Stomach (tissue), 8 donors: ENCODE measurements at regions not wholly inside any gene's neighbourhood (a gene's known extent, or its start where the extent isn't known, plus 50 kb on each side); places are given as distances from the start of the nearest gene placed in this dataset.

Source experiments
- DNase-seq, 2 donors: peaks; one replicate each; pipeline versions ENCODE4 v3.0.0 to v3.0.0-alpha.2; 2013 to 2019
- H3K27ac ChIP-seq, 5 donors: fragments of 200-600 bp in 4 of 5; sonication (generic) in 4 of 5; one replicate each; pipeline ENCODE4 v1.5.1; 2013 to 2019; ENCODE audit warnings: mild to moderate bottlenecking in 1 of 5, moderate library complexity in 1 of 5
- H3K27me3 ChIP-seq, 3 donors: fragments of 200-600 bp; sonication (generic); one replicate each; pipeline ENCODE4 v1.5.1; 2017 to 2019; ENCODE audit warnings: mixed run types in 1 of 3
- H3K36me3 ChIP-seq, 4 donors: fragments of 200-600 bp; sonication (generic); 1 replicate in 3 of 4; 2 replicates in 1 of 4; pipeline ENCODE4 v1.5.1; 2016 to 2019
- H3K4me1 ChIP-seq, 4 donors: fragments of 200-600 bp; sonication (generic); one replicate each; pipeline ENCODE4 v1.5.1; 2016 to 2019
- H3K4me3 ChIP-seq, 4 donors: fragments of 200-600 bp; sonication (generic) in 3 of 4; one replicate each; pipeline ENCODE4 v1.5.1; 2016 to 2019; ENCODE audit warnings: mild to moderate bottlenecking in 1 of 4
- H3K9me3 ChIP-seq, 4 donors: fragments of 200-600 bp; sonication (generic); one replicate each; pipeline ENCODE4 v1.5.1; 2016 to 2019
- CTCF ChIP-seq, 7 experiments: fragments of 450-650 bp in 4 of 7; fragments of 200-600 bp in 3 of 7; sonication (generic) in 3 of 7; IDR thresholded peaks; one replicate each; pipeline ENCODE4 v1.5.1; 2016 to 2019; ENCODE audit warnings: antibody characterized with exemption in 7 of 7, control low read depth in 2 of 7, mild to moderate bottlenecking in 1 of 7
- EP300 ChIP-seq: sonication (generic); formaldehyde crosslinking; IDR thresholded peaks from one replicate; pipeline ENCODE4 v1.6.1; 2017; ENCODE audit warnings: antibody characterized with exemption
- POLR2A ChIP-seq, 4 donors: fragments of 450-650 bp; IDR thresholded peaks; one replicate each; pipeline ENCODE4 v1.6.1; 2016; ENCODE audit warnings: antibody characterized with exemption in 4 of 4, control low read depth in 2 of 4, mild to moderate bottlenecking in 1 of 4, moderate library complexity in 1 of 4
- POLR2AphosphoS5 ChIP-seq, 3 donors: sonication (generic); formaldehyde crosslinking; IDR thresholded peaks; one replicate each; pipeline ENCODE4 v1.6.1; 2016; ENCODE audit warnings: antibody characterized with exemption in 3 of 3
- WGBS, 5 donors: extraction: QIAGEN DNeasy Blood & Tissue Kit in 3 of 5; methylation state at CpG; one replicate each; pipeline versions ENCODE4 v1.1.5 to v1.1.7; 2013 to 2018; 5-methylcytosine and 5-hydroxymethylcytosine counted together
- intact Hi-C: fragments of 100-400 bp; cut with DNase I; formaldehyde crosslinking; loops from one replicate; pipeline ENCODE4 v1.15.1; 2023; ENCODE audit warnings: low total_unique reads
- donor health status: healthy with polysubstance abuse.
- donor health status: Bipolar disorder and iron deficiency.
- donor health status: healthy.

DNA sequence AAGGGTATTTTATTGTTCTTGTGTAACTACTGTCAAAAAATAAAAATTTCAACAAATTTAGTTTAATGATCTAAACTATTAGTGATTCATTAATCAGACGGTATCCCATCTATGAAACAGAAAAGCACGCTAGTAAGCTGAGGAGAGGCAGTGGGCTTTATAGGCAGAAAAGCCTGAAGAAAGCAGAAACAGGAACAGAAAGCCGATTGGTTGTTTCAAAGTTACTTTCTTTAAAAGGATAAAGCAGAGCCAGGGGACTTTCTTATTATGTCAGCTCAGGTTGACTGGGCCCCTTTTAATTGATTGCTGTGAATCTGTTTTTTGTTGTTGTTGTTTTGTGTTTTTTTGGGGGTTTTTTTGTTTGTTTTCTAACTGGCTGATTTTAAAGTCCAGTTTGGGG is 105.5 kb downstream of the TES start:
- intact Hi-C loops = no loop called here
- Histone ChIP-seq H3K4me3 (no peak overlapping the region), H3K27me3 (no peaks in the 10 kb centered on the region), H3K9me3 (no peaks in the 10 kb centered on the region), H3K27ac (peak overlapping the region in 1 of 5 donors; percentile 64), H3K36me3 (no peaks in the 10 kb centered on the region), H3K4me1 (peaks cover 10 to 21% (median 15%) of the 10 kb centered on the region in 4 donors)
- TF ChIP-seq CTCF (IDR thresholded peaks at IDR 0.05) = no peak
- no peak for TF ChIP-seq POLR2AphosphoS5 (IDR thresholded peaks at IDR 0.05)
- no peak for TF ChIP-seq EP300
- no peak for TF ChIP-seq POLR2A (IDR thresholded peaks at IDR 0.05)
- no peak for DNase-seq
- WGBS, 5 donors = 76 to 93% (median 83%) methylated on average over 3 of the region's 3 CpGs

- Histone ChIP-seq H3K4me3 (no peak overlapping the region), H3K9me3 (no peaks in the 10 kb centered on the region), H3K27me3 (no peaks in the 10 kb centered on the region), H3K27ac (peak overlapping the region; percentile 44 to 78 (median 48)), H3K36me3 (no peaks in the 10 kb centered on the region), H3K4me1 (peaks cover 10 to 21% (median 15%) of the 10 kb centered on the region in 4 donors)
- TF ChIP-seq EP300 (no peak), POLR2A (IDR thresholded peaks at IDR 0.05) (no peak), CTCF (IDR thresholded peaks at IDR 0.05) (no peak), POLR2AphosphoS5 (IDR thresholded peaks at IDR 0.05) (peak; percentile 65 to 93 (median 67))
- intact Hi-C loops = no loop called here
- peak; percentile 63 to 68 for DNase-seq
- WGBS, 5 donors = 20 to 43% (median 32%) methylated on average over 7 of the region's 7 CpGs
Observed at GRCh38 chr7:116316838-116317628, 106.7 kb downstream of the TES start.

DNA sequence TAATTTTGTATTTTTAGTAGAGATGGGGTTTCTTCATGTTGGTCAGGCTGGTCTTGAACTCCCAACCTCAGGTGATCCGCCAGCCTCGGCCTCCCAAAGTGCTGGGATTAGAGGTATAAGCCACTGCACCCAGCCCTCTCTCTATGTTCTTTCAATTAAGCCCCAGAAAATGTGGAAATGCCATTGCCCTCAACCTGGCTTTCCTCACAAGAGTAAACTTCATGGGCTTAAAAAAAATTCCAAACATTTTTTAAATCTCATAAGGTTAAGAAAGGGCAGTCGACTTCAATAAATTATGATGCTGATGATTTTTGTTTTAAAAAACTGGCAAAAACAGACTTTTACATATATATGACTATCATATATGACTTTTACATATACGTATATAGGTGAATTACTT is 107.6 kb downstream of the TES start:
- no peak overlapping the region for H3K4me3 ChIP-seq
- H3K36me3 ChIP-seq = no peaks in the 10 kb centered on the region
- no peaks in the 10 kb centered on the region for H3K9me3 ChIP-seq
- TF ChIP-seq POLR2AphosphoS5 (IDR thresholded peaks at IDR 0.05) (no peak), CTCF (IDR thresholded peaks at IDR 0.05) (no peak), POLR2A (IDR thresholded peaks at IDR 0.05) (no peak), EP300 (no peak)
- no peak for DNase-seq
- 82 to 95% (median 90%) methylated on average over 4 of the region's 4 CpGs for WGBS, 5 donors
- peak overlapping the region in 4 of 5 donors; percentile 48 to 78 (median 56) for H3K27ac ChIP-seq
- intact Hi-C loops = no loop called here
- no peaks in the 10 kb centered on the region for H3K27me3 ChIP-seq
- peaks cover 10 to 21% (median 15%) of the 10 kb centered on the region in 4 donors for H3K4me1 ChIP-seq

DNA sequence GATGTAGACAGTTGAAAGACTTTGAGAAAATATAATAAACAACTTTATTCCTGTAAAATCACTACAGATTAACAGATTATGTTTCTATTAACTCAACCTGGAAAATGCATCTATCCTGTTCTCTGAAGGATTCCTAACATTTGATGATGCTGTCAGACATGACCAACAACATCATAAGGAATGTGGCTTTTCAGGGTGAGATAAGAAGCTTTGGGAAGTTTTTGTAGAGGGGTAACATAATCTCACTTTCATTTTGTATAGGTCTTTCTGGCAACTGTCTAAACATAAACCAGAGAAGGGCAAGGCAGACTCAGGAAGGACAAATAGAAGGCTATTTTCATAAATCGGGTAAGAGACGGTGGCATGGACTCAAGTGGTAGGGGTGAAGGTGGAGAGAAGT is 112.2 kb downstream of the TES start:
- no peak overlapping the region for H3K27ac ChIP-seq
- no peak overlapping the region for H3K4me3 ChIP-seq
- intact Hi-C loops = no loop called here
- 81 to 93% (median 89%) methylated on average over 2 of the region's 2 CpGs for WGBS, 5 donors
- H3K4me1 ChIP-seq = peaks cover 0 to 23% (median 7%) of the 10 kb centered on the region in 4 donors
- TF ChIP-seq POLR2A (IDR thresholded peaks at IDR 0.05) (no peak), POLR2AphosphoS5 (IDR thresholded peaks at IDR 0.05) (no peak), EP300 (no peak), CTCF (IDR thresholded peaks at IDR 0.05) (no peak)
- H3K9me3 ChIP-seq = no peaks in the 10 kb centered on the region
- H3K36me3 ChIP-seq = no peaks in the 10 kb centered on the region
- no peaks in the 10 kb centered on the region for H3K27me3 ChIP-seq
- DNase-seq = no peak
